ENCODE measurements at regions not wholly inside any gene's neighbourhood (a gene's known extent, or its start where the extent isn't known, plus 50 kb on each side); places are given as distances from the start of the nearest gene placed in this dataset.
"Not testable (repeated sequence)": the region's sequence is repeated elsewhere in the genome, so short reads cannot be mapped to it uniquely, and the experiment has no call there.

DNA sequence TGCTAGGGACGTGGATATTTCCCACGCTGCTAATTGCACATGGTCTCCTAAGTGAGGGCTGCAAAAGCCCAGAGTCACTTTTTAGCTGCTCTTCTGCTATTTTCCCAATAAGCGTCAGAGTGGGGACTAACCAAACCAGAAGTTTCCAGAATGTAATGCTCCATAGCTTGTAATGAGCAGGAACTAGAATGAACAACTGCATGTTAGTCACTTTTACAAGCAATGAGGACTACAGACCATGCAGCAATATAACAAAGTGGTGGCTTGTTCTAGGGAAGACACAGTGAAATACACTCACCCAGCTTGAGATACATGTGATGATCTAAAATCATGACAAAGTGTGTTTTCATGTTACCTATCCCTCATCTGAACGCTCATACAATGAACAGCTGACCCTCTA is 314.1 kb upstream of the SGK1 start:
- DNase-seq, result no peak

DNA sequence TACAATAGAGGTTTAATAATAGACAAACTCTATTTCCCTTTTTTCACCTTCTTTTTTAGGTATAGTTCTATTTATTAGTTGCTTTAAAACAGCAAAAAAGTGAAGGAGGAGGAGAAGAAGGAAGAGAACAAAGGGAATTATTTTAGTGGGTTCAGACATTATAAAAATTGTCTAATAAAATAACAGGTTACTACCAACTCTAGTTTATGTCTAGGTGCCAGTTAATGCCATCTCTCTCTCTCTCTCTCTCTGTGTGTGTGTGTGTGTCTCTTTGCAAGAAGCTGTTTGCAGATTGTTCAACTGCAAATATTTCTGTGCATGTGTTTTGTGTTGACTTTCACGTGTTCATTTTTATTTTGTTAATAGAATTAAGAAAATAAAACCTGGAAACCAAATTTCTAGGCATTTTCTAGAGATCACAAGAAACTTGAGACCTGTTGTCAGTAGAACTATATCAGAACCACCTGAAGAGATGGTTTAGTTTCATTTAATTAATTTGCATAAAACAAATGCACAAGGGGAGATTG is 313.5 kb upstream of the SGK1 start:
- no peak for DNase-seq

GRCh38 chr6:134630508-134631121 is 312.7 kb upstream of the SGK1 start:
- DNase-seq, result no peak

DNA sequence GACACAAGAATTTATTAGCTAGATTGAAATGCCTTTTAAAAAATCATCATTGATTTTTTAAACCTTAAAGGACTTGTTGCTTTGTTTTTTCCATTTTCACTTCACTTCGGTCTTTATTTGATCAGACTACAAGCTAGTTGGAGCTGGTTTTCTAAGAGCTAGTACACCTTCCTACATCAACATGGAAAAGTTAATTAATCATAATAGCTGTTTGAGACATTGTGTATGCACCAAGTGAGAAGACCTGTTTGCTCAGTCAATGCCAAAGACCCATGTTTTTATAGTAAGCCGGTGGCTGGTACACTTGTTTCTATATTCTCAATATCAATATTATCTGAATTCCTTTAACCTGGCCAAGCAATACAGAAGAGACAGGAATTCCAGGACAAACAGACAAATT is 310.2 kb upstream of the SGK1 start:
- no peak for DNase-seq

GRCh38 chr6:134627707-134628106 is 309.8 kb upstream of the SGK1 start:
- DNase-seq, result no peak

GRCh38 chr6:134626589-134626988 is 308.7 kb upstream of the SGK1 start:
- DNase-seq, result no peak

- DNase-seq, result no peak
These were observed 308.2 kb upstream of the SGK1 start for GRCh38 chr6:134626086-134626485.

GRCh38 chr6:134624781-134625180 is 306.9 kb upstream of the SGK1 start:
- DNase-seq, result no peak

DNA sequence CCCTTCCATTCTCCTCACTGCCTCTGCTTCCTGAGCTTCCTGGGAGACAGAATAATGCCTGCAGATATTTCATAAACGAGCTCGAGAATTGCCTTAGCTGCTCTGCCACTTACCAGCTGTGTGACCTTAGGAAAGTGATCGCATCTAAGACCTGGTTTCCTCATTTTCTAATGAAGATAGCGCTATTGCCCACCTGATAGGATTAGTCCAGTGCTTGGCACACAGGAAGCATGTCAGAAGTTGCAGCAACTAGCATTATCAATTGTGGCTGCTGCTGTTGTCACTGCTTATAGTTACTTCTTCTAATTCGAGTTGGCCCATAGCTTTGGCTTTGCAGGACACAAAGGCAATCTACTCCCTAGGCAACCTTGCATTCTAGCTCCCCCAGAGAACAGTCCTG is 305.5 kb upstream of the SGK1 start:
- DNase-seq, result no peak

GRCh38 chr6:134622382-134623173 is 304.7 kb upstream of the SGK1 start:
- DNase-seq, result no peak

DNA sequence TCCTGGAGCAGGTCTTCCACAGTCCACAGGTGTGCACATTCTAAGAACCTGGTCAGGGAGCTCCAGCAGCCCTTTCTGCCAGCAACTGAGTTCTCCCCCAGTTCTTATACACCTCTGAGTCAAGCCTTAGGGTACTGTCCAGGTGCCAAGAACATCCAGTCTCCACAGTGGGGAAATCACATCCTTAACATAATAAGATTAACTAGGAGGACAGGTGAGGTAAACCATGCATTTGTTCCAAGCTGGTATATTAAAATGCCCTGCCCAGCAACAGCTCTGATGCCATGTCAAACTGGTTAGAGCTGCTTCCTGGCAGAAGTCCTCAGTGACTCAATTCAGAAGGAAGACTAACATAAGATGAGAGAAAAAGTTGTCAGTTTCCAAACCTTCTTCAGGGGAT is 303.9 kb upstream of the SGK1 start:
- DNase-seq, result no peak

- DNase-seq, result no peak
These were observed 301.9 kb upstream of the SGK1 start for GRCh38 chr6:134619789-134620188.

DNA sequence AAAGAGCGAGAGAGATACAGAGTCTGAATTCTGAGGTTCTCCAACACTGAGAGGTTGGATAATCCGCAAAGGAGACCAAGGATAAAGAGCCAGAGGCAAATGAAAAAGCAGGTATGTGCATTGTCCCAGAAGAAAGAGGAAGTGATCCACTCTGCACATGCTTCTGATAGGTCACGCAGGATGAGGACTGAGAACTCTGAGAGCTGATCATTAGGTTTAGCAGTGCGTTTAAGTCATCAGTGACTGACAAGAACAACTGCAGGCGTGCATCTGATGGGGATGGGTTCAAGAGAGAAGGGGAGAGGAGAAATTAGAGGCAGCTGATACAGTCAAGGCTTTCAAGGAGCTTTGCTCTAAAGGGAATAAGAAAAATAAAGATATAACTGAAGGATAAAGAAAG is 301.2 kb upstream of the SGK1 start:
- DNase-seq, result no peak

GRCh38 chr6:134614606-134615485 is 296.9 kb upstream of the SGK1 start:
- no peak for DNase-seq

GRCh38 chr6:134612128-134612527 is 294.2 kb upstream of the SGK1 start:
- not testable (repeated sequence) for DNase-seq

GRCh38 chr6:134610411-134610810 is 292.5 kb upstream of the SGK1 start:
- no peak for DNase-seq

DNA sequence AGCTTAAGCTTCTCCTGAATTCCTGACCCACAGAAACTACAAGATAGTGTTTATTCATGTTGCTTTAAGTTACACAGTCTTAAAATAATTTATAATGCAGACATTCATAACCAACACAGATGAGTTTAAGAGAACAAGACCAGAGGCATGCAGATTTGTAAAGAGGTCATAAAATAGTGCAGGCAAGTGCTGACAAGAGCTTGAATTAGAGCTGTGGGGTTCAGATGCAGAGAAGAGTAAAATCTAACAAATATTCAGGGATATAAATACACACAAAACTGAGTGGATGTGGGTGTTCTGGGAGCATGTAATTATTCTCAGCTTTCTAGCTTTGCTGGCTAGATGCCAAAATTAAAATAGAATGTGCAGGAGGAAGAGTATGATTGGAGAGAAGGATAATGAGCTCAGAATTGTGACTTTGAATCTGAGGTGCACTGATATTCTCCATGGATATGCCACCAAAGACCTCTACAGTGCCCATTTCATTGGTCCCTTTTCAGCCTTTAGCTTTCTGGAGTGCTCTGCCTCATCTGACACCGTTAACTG is 291.9 kb upstream of the SGK1 start:
- no peak for DNase-seq

GRCh38 chr6:134607411-134607810 is 289.5 kb upstream of the SGK1 start:
- no peak for DNase-seq

DNA sequence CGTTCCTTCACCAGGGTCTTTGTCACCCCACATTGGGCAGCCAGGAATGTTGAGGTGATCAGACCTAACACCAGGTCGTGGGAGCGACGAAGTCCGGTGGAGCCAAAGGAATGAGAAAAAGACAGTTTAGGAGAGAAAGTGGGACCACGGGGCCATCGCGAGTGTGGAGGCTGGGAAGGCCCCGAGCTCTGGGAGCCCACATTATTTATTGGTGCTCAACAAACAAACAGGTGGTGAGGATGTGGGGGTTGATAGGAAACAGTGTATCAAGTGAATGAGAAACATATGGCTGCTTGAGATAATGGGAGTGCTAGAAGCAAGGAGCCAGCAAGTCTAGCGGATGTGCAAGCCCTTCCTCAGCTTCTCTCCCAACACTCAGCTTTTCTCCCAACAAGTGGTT is 287.1 kb upstream of the SGK1 start:
- no peak for DNase-seq

DNA sequence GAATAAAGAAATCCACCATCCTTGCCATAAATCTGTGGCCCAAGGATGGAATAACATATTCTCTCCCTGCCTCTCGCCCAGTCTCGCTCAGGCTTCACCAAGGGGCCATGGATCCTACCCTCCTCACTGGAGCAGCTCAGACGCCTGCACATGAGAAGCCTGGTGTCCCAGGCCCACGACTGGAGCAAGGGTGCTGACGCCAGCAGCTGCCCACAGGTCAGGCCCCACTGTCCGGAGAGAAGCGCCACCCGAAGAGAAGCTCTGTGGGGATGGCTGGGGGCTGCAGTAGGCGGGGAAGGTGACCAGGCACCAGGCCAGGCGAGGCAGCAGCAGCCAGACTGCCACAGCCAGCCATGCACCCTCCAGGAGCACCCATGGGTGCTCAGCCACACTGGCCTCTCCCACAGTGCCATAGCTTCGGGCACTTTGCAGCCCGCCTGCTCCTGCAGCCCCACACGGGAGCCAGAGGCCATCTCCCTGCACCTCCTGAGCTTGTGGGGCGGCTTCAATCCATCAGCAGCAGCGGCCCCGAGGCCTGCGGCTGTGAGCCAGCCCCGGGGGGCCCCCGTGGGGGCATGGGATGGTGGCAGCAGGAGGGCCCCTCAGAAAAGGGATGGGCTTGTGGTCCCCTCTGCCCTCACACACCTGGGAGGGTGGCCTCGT is 286.2 kb upstream of the SGK1 start:
- DNase-seq, result no peak

- DNase-seq, result no peak
These were observed 285.6 kb upstream of the SGK1 start for GRCh38 chr6:134603561-134603960.

DNA sequence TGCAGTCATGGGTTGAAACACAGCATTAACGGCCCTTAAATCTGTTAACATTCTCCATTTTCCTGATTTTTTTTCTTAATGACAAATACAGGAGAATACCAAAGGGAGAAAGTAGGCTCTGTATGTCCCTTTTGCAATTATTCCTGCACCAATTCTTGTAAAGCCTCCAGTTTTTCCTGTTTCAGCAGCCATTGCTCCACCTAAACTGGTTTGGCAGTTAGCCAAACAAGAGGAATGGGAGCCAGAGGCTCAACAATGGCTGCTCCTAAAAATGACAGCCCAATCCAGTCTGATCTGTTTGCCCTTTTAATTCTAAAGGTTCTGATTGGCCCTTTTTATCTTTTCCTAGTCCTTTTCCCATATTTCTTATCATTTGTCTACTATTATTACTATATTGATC is 284.2 kb upstream of the SGK1 start:
- DNase-seq, result no peak

DNA sequence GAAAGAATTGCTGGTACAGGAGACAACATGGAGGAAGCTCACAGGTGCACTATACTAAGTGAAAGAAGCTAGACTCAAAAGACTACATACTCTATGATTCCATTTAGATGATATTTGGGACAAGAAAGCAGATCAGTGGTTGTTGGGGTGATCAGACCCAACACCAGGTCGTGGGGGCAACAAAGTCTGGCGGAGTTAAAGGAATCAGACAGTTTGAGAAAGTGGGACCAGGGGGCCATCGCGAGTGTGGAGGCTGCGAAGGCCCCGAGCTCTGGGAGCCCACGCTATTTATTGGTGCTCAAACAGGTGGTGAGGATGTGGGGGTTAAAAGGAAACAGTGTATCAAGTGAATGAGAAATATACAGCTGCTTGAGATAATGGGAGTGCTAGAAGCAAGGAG is 282.8 kb upstream of the SGK1 start:
- DNase-seq, result no peak

Data from CD4-positive, alpha-beta T cell treated with Interleukin-21 for 1 hour (primary cell).